IgD-negative memory B cell (primary cell): ENCODE measurements at regions not wholly inside any gene's neighbourhood (a gene's known extent, or its start where the extent isn't known, plus 50 kb on each side); places are given as distances from the start of the nearest gene placed in this dataset.

Experiments used
- H3K27ac Mint-ChIP-seq, 3 donors: one replicate each; pipeline ENCODE4 v1.8.0; 2020 to 2022; ENCODE audit warnings: mild to moderate bottlenecking in 3 of 3, mixed read lengths in 3 of 3, moderate library complexity in 1 of 3
- H3K27me3 Mint-ChIP-seq: one replicate; pipeline ENCODE4 v1.8.0; 2021; ENCODE audit warnings: mixed read lengths
- H3K36me3 Mint-ChIP-seq: one replicate; pipeline ENCODE4 v1.8.0; 2020; ENCODE audit warnings: mild to moderate bottlenecking, mixed read lengths
- H3K4me1 Mint-ChIP-seq, 3 donors: one replicate each; pipeline ENCODE4 v1.8.0; 2020 to 2022; ENCODE audit warnings: mixed read lengths in 3 of 3, mild to moderate bottlenecking in 1 of 3
- H3K4me3 Mint-ChIP-seq, 4 donors: one replicate each; pipeline ENCODE4 v1.8.0; 2020 to 2022; ENCODE audit warnings: mild to moderate bottlenecking in 4 of 4, mixed read lengths in 4 of 4, moderate library complexity in 3 of 4
- H3K9me3 Mint-ChIP-seq, 3 donors: one replicate each; pipeline ENCODE4 v1.8.0; 2020 to 2021; ENCODE audit warnings: mixed read lengths in 3 of 3, mild to moderate bottlenecking in 1 of 3

DNA sequence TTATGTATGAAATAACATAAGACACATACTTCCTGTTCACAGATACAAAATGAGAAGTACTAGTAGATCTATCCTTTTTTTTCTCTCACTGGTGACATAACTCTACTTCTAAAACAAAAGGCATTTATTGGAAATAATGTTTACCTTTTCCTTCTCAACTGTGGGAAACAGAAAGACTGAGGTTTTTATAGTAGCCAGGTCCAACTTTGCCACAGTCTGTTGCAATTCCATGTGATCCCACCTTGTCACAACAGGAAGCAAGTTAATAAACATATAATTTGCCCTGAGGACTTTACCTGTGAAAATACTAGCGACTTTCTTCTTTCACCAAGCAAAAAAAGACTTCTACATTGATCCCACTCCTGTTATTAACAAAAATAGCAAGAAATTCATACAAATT lies 475.8 kb downstream of the PDGFC start:
- Mint-ChIP-seq H3K27ac (no peak overlapping the region), H3K36me3 (no peaks in the 10 kb centered on the region), H3K9me3 (peaks cover 0 to 3% (median 1%) of the 10 kb centered on the region in 3 donors), H3K4me3 (no peak overlapping the region), H3K4me1 (no peaks in the 10 kb centered on the region), H3K27me3 (no peaks in the 10 kb centered on the region)

DNA sequence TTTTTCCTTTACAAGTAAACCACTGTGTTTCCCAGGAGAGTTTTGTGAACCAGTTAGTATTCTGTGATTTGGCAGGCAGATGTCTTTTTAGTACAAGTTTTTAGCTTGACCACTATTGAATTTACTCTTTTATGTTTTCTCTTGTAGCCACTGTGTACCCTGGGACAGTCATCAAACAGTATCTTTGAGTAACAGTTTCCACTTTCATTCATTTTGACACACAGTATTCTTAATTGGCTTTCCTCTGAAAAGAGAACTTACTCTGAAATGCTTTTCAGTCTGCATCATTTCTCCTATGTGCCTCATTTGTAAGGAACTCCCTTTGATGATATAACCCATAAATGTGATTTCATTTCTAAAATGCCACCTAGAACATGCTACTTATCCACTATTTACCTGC lies 476.5 kb downstream of the PDGFC start:
- no peaks in the 10 kb centered on the region for H3K36me3 Mint-ChIP-seq
- H3K27ac Mint-ChIP-seq, result no peak overlapping the region
- peaks cover 0 to 1% (median 0%) of the 10 kb centered on the region in 3 donors for H3K9me3 Mint-ChIP-seq
- H3K4me3 Mint-ChIP-seq, result no peak overlapping the region
- H3K4me1 Mint-ChIP-seq, result no peaks in the 10 kb centered on the region
- H3K27me3 Mint-ChIP-seq, result no peaks in the 10 kb centered on the region

DNA sequence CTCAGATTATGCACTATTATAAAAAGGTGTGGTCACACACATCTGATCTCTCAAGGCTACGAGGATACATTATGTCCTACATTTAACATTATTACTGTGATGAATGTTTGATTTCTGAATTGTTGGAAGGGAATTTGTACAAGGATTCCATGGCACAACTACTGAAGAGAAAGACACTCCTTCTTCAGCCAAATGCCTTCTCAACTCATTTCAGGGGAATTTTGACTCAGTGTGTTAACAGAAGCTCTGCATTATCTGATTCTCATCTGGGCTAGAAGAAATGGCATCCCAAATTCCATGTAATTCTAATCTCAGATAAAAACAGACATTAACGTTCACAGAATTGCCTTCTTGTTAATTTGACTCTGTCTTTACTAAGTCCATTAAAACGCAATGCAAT lies 477.7 kb downstream of the PDGFC start:
- Mint-ChIP-seq H3K27ac (no peak overlapping the region), H3K36me3 (no peaks in the 10 kb centered on the region), H3K4me3 (no peak overlapping the region), H3K27me3 (no peaks in the 10 kb centered on the region), H3K9me3 (peaks cover 0 to 1% (median 0%) of the 10 kb centered on the region in 3 donors), H3K4me1 (no peaks in the 10 kb centered on the region)

DNA sequence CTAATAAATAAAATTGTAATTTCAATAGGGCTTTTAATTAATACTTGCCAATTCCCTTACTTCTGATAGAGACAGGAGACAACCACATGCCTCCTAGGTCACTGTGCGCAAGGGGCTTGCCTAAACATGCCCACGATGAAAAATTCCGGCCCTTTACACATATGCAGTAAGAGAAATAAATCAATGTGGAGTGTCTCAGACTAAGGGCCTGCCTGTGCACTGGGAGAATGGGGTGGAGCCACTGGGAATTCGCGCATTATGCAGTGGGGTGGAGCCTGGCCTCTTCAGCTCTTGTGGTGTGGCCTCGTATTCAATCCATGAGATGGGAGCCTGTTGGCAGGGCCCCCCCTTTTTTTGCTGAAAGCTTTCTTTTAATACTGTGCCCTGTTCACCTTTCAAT lies 484.5 kb downstream of the PDGFC start:
- H3K4me3 Mint-ChIP-seq, result no peak overlapping the region
- peaks cover 0 to 14% (median 0%) of the 10 kb centered on the region in 3 donors for H3K9me3 Mint-ChIP-seq
- H3K36me3 Mint-ChIP-seq, result no peaks in the 10 kb centered on the region
- no peaks in the 10 kb centered on the region for H3K4me1 Mint-ChIP-seq
- no peak overlapping the region for H3K27ac Mint-ChIP-seq
- H3K27me3 Mint-ChIP-seq, result no peaks in the 10 kb centered on the region

DNA sequence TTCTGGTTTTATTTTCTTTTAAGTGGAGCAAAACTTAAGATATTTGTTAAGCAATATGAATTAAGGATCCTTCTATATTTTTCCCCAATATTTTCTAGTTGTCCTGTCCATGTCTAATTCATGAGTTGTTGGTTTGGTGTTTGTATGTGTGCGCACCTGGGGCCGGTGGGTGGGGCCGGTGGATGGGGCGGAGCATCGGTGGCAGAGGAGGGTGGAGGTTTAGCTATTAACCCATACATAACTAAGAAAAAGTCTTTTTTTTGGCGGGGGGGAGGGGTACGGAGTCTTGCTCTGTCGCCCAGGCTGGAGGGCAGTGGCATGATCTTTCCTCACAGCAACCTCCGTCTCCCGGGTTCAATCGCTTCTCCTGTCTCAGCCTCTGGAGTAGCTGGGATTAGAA lies 489.8 kb downstream of the PDGFC start:
- Mint-ChIP-seq H3K27ac (no peak overlapping the region), H3K36me3 (no peaks in the 10 kb centered on the region), H3K27me3 (no peaks in the 10 kb centered on the region), H3K4me3 (no peak overlapping the region), H3K9me3 (peaks cover 0 to 10% (median 1%) of the 10 kb centered on the region in 3 donors), H3K4me1 (no peaks in the 10 kb centered on the region)

DNA sequence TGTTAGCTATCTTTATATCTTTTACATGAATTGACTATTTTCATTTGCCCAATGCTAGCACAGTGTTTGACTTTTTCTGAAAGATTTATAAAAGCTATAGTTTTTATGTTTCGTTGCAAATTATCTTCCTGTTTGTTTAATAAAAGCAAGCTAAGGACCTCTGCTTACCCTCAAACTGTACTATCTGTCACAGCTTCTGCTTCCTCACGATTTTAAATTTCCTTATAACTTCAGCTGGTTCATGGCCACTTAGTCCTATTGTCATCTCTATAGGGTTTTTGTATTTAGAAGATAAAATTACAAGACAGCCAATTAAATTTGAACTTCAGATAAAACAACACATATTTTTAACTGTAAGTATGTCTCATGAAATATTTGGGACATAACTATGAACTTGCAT lies 494.0 kb downstream of the PDGFC start:
- Mint-ChIP-seq H3K4me3 (no peak overlapping the region), H3K27me3 (no peaks in the 10 kb centered on the region), H3K4me1 (no peaks in the 10 kb centered on the region), H3K27ac (no peak overlapping the region), H3K9me3 (peaks cover 0 to 3% (median 3%) of the 10 kb centered on the region in 3 donors), H3K36me3 (no peaks in the 10 kb centered on the region)

DNA sequence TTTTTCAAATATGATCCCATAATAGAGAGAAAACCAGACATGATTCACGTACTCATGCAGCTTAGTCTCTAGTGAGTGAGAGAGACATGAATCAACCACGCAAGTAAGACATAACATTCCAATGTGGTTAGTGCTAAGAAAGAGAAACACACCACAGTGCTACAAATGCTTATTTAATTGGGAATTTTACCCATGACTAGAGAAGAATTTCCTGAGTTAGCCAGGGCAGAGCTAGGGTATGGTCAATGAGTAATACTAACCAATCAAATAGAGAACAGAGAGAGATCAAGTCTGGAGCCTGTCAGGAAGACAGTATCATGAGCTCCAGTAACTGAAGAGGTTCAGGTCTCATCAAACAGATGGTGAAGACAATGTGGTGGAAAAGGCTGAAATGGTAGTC lies 495.2 kb downstream of the PDGFC start:
- Mint-ChIP-seq H3K27me3 (no peaks in the 10 kb centered on the region), H3K27ac (no peak overlapping the region), H3K4me1 (no peaks in the 10 kb centered on the region), H3K36me3 (no peaks in the 10 kb centered on the region), H3K4me3 (no peak overlapping the region), H3K9me3 (peaks cover 0 to 3% (median 2%) of the 10 kb centered on the region in 3 donors)

DNA sequence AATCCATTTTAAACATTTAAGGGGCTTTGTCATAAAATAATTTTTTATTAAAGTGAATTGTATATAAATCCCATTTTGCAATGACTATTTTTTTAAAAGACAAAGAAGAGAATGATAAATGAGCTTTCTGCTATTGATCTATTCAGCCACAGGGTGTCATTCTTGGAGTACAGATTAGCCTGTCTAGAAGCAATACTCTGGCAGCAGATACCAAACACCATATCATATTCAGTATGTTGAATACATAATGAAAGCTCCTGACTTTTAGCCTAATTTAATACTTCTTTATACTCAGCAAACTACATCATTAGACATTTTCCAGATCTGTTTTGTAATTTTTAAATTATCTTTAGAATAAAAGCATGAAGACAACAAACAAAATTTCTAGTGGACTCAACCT lies 496.3 kb downstream of the PDGFC start:
- Mint-ChIP-seq H3K4me3 (no peak overlapping the region), H3K36me3 (no peaks in the 10 kb centered on the region), H3K9me3 (peaks cover 0 to 3% (median 2%) of the 10 kb centered on the region in 3 donors), H3K4me1 (no peaks in the 10 kb centered on the region), H3K27ac (no peak overlapping the region), H3K27me3 (no peaks in the 10 kb centered on the region)

DNA sequence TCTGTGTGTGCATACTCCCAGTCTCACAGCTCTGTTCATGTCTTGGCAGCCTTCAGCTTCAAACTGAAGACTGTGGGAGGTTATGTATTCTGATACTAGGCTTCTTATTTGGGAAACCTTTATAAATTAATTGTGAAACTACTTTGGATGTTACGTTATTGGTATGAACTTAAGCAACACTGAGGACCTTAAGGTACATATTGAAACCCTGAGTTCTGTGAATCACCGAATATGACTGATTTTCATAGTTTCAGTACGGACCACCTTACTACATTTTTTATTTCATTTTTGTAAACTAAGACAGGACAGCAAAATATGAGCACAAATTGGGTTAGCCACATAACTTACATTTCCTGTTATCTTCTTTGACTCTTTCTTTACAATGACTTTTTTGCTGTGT lies 498.4 kb downstream of the PDGFC start:
- Mint-ChIP-seq H3K27me3 (no peaks in the 10 kb centered on the region), H3K36me3 (no peaks in the 10 kb centered on the region), H3K27ac (no peak overlapping the region), H3K4me3 (no peak overlapping the region), H3K9me3 (peaks cover 0 to 3% (median 3%) of the 10 kb centered on the region in 3 donors), H3K4me1 (no peaks in the 10 kb centered on the region)

DNA sequence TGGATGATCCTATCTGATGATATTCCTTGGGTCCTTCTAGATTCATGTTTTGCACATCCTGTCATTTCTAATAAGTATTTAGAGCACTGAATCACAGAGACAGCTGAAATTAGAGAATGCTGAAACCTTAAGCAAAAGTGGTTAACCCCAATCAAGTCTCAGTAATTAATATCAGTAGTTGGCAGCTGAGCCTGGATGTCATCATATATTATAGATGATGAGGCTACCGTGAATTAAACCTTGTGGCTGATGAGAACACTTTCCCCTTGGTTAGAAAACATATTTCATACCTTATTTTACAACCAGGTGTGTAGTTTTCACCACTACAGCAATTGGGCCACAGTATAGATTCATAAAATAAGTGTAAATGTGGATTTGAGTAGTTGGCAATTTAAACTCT lies 499.0 kb downstream of the PDGFC start:
- H3K27me3 Mint-ChIP-seq, result no peaks in the 10 kb centered on the region
- H3K9me3 Mint-ChIP-seq, result peaks cover 0 to 4% (median 3%) of the 10 kb centered on the region in 3 donors
- H3K4me3 Mint-ChIP-seq, result no peak overlapping the region
- H3K27ac Mint-ChIP-seq, result no peak overlapping the region
- H3K4me1 Mint-ChIP-seq, result no peaks in the 10 kb centered on the region
- H3K36me3 Mint-ChIP-seq, result no peaks in the 10 kb centered on the region

DNA sequence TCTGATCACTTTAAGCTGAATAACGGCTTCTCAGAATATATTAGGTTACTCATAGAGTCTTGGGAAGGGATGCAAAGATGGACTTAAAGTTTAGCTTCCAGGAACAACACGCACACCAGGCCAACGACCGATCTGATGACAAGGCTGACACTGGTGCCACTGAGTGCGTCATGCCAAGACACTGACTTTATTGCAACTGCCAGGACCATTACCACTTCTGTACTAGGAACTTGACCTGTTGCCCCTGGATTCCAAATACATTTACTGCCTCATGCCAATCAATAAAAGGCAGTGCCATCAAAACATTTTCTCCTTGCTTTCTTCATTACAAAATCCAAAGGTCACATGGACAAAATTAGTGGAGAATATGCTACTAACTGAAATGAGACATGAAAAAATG lies 505.9 kb upstream of the CTSO start:
- Mint-ChIP-seq H3K4me1 (peaks cover 0 to 2% (median 0%) of the 10 kb centered on the region in 3 donors), H3K4me3 (no peak overlapping the region), H3K27ac (no peak overlapping the region), H3K9me3 (peaks cover 0 to 18% (median 6%) of the 10 kb centered on the region in 3 donors), H3K36me3 (no peaks in the 10 kb centered on the region), H3K27me3 (no peaks in the 10 kb centered on the region)

DNA sequence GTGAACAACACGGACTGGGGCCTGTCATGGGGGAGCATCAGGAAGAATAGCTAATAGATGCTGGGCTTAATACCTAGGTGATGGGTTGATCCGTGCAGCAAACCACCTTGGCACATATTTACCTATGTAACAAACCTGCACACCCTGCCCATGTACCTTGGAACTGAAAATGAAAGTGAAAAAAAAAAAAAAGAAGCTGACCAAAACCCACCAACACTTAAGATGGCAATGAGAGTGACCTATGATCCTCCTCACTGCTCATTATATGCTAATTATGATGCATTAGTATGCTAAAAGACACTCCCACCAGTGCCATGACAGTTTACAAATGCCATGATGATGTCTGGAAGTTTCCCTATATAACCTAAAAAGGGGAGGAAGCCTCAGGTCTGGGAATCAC lies 503.2 kb upstream of the CTSO start:
- Mint-ChIP-seq H3K4me3 (no peak overlapping the region), H3K9me3 (peaks cover 0 to 11% (median 2%) of the 10 kb centered on the region in 3 donors), H3K27me3 (no peaks in the 10 kb centered on the region), H3K4me1 (peaks cover 0 to 2% (median 0%) of the 10 kb centered on the region in 3 donors), H3K36me3 (no peaks in the 10 kb centered on the region), H3K27ac (no peak overlapping the region)

DNA sequence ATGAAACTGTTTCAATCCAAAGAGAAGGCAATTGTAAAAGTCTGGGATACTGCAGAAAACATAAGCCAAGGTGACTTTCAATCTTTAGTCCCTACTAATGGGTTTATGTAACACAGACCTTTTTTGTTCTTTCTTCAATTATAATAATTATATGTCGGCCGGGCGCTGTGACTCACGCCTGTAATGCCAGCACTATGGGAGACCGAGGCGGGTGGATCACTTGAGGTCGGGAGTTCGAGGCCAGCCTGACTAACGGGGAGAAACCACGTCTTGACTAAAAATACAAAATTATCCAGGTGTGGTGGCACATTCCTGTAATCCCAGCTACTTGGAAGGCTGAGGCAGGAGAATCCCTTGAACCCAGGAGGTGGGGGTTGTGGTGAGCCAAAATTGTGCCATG lies 489.8 kb upstream of the CTSO start:
- Mint-ChIP-seq H3K4me3 (no peak overlapping the region), H3K27ac (no peak overlapping the region), H3K27me3 (no peaks in the 10 kb centered on the region), H3K4me1 (no peaks in the 10 kb centered on the region), H3K9me3 (peaks cover 0 to 4% (median 0%) of the 10 kb centered on the region in 3 donors), H3K36me3 (no peaks in the 10 kb centered on the region)

DNA sequence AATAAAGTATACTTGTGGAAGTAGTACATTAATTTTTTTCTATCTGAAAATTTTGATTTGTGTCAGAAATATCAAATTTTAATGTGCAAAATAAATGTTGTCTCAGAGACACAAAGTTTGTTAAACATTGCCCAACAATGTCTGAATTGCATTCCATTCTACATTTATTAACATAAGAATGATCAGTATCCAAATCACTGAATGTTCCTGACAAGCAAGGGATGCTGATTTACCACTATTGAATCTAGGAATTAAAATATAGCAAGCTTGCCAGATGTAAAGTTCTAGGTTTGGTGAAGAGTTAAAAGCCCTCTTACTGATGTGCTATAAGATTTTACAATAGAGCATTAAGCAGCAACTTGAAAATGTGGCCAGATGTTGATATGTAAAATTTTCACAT lies 489.2 kb upstream of the CTSO start:
- H3K9me3 Mint-ChIP-seq, result peaks cover 0 to 4% (median 0%) of the 10 kb centered on the region in 3 donors
- H3K4me1 Mint-ChIP-seq, result no peaks in the 10 kb centered on the region
- H3K27me3 Mint-ChIP-seq, result no peaks in the 10 kb centered on the region
- no peak overlapping the region for H3K4me3 Mint-ChIP-seq
- no peaks in the 10 kb centered on the region for H3K36me3 Mint-ChIP-seq
- H3K27ac Mint-ChIP-seq, result no peak overlapping the region

DNA sequence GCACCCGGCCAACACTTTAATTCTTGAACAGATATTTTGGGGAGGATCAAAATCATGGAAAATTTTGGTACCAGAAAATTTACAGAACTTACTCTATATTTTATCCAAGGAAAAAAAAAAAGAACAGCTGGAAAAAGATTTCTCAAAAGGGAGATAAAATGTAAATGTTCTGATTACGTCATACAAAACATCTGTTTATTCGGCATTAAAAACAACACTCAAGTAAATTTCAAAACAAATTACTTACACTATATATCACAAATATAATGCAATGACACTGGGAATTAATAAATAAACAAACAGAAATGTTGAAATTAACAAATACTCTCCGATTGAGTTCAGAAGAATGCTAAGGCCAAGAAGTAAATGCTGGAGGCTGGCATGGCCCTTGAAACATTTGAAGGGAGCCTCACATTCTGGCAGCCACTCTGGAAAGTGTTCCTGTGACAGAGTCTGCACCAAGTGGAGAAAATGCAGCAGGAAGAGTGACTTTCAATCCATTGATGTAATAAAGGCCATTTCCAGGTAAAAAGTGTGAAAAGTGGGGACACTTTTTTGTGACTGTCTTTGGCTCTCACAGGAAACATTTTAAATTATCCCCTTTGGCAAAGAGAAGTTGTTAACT lies 486.0 kb upstream of the CTSO start:
- Mint-ChIP-seq H3K4me3 (no peak overlapping the region), H3K36me3 (no peaks in the 10 kb centered on the region), H3K4me1 (no peaks in the 10 kb centered on the region), H3K9me3 (peaks cover 0 to 4% (median 0%) of the 10 kb centered on the region in 3 donors), H3K27me3 (no peaks in the 10 kb centered on the region), H3K27ac (no peak overlapping the region)

DNA sequence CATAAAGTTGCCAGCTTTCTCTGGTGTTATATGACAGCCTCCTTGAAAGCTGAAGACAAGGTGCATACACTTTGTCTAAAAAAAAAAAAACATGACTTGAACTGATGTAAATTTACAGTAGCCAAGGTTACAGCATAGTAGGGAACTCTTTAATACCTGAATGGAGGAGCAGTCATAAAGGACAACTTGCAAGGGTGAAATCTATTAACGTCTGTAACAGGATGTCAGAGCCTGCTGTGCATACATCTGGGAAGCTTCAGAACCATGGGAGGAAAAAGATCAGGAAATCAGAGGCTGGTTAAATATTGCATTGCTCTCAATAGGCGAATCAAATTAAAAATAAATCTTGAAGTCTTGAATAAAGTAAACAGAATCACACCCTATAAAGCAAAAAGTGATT lies 484.0 kb upstream of the CTSO start:
- Mint-ChIP-seq H3K9me3 (no peaks in the 10 kb centered on the region), H3K36me3 (no peaks in the 10 kb centered on the region), H3K27ac (no peak overlapping the region), H3K4me1 (no peaks in the 10 kb centered on the region), H3K4me3 (no peak overlapping the region), H3K27me3 (no peaks in the 10 kb centered on the region)
